Breast epithelium (tissue), 4 donors: ENCODE measurements at regions not wholly inside any gene's neighbourhood (a gene's known extent, or its start where the extent isn't known, plus 50 kb on each side); places are given as distances from the start of the nearest gene placed in this dataset.
"Not testable (repeated sequence)": the region's sequence is repeated elsewhere in the genome, so short reads cannot be mapped to it uniquely, and the experiment has no call there.

Experiments used
- DNase-seq, 2 donors: peaks; one replicate each; pipeline ENCODE4 v3.0.0-alpha.2; 2019; ENCODE audit warnings: low spot score in 2 of 2
- H3K27ac ChIP-seq, 2 donors: fragments of 200-600 bp; sonication (generic) in 1 of 2; one replicate each; pipeline ENCODE4 v1.5.1; 2016 to 2019; ENCODE audit warnings: mild to moderate bottlenecking in 1 of 2
- H3K27me3 ChIP-seq, 2 donors: fragments of 200-600 bp; sonication (generic) in 1 of 2; one replicate each; pipeline versions ENCODE4 v1.5.1 to v1.6.0; 2017 to 2019; ENCODE audit warnings: control low read depth in 1 of 2, mild to moderate bottlenecking in 1 of 2
- H3K36me3 ChIP-seq: fragments of 200-600 bp; one replicate; pipeline ENCODE4 v1.5.1; 2019
- H3K4me1 ChIP-seq, 2 donors: fragments of 200-600 bp; sonication (generic); one replicate each; pipeline ENCODE4 v1.5.1; 2016 to 2019; ENCODE audit warnings: control low read depth in 1 of 2
- H3K4me3 ChIP-seq, 3 donors: fragments of 200-600 bp; sonication (generic); 1 replicate in 2 of 3; 2 replicates in 1 of 3; pipeline ENCODE4 v1.5.1; 2016 to 2019; ENCODE audit warnings: mild to moderate bottlenecking in 3 of 3, moderate library complexity in 2 of 3
- H3K9me3 ChIP-seq, 2 donors: fragments of 200-600 bp; sonication (generic) in 1 of 2; one replicate each; pipeline ENCODE4 v1.5.1; 2016 to 2019; ENCODE audit warnings: control low read depth in 1 of 2
- CTCF ChIP-seq, 3 donors: fragments of 450-650 bp; IDR thresholded peaks; one replicate each; pipeline ENCODE4 v1.5.1; 2016 to 2017; ENCODE audit warnings: antibody characterized with exemption in 3 of 3, mild to moderate bottlenecking in 3 of 3, moderate library complexity in 3 of 3
- POLR2A ChIP-seq: fragments of 450-650 bp; IDR thresholded peaks from one replicate; pipeline ENCODE4 v1.6.1; 2016; ENCODE audit warnings: antibody characterized with exemption, mild to moderate bottlenecking, moderate library complexity
- POLR2AphosphoS5 ChIP-seq, 3 donors: sonication (generic); formaldehyde crosslinking; IDR thresholded peaks; one replicate each; pipeline ENCODE4 v1.6.1; 2017; ENCODE audit warnings: antibody characterized with exemption in 3 of 3
- intact Hi-C: fragments of 100-400 bp; cut with DNase I; formaldehyde crosslinking; loops from one replicate; pipeline ENCODE4 v1.15.1; 2023; ENCODE audit warnings: low total_unique reads

GRCh38 chr3:185995352-185995751, 57.5 kb upstream of the TRA2B start:
- Histone ChIP-seq H3K4me3 (no peak overlapping the region), H3K27ac (no peak overlapping the region), H3K27me3 (no peaks in the 10 kb centered on the region), H3K4me1 (no peaks in the 10 kb centered on the region), H3K9me3 (no peaks in the 10 kb centered on the region), H3K36me3 (no peaks in the 10 kb centered on the region)
- TF ChIP-seq POLR2AphosphoS5 (IDR thresholded peaks at IDR 0.05) = no peak
- TF ChIP-seq CTCF (IDR thresholded peaks at IDR 0.05) = no peak
- TF ChIP-seq POLR2A = no peak
- DNase-seq = no peak
- intact Hi-C loops = no loop called here

GRCh38 chr3:185992831-185993374, 55.1 kb upstream of the TRA2B start:
- Histone ChIP-seq H3K4me3 (peak overlapping the region in 1 of 3 donors; percentile 9), H3K27ac (peak overlapping the region; percentile 43 to 64), H3K27me3 (no peaks in the 10 kb centered on the region), H3K9me3 (no peaks in the 10 kb centered on the region), H3K36me3 (no peaks in the 10 kb centered on the region), H3K4me1 (no peaks in the 10 kb centered on the region)
- intact Hi-C loops = no loop called here
- peak in 1 of 2 donors; percentile 26 for DNase-seq
- TF ChIP-seq POLR2AphosphoS5 (IDR thresholded peaks at IDR 0.05) (peak in 1 of 3 donors; percentile 48), POLR2A (no peak)

- H3K9me3 ChIP-seq, H3K27ac ChIP-seq, intact Hi-C loops, H3K4me1 ChIP-seq, DNase-seq, H3K36me3 ChIP-seq, H3K4me3 ChIP-seq, H3K27me3 ChIP-seq: not testable (repeated sequence)
Measured at GRCh38 chr3:185990995-185991394, 53.2 kb upstream of the TRA2B start.

DNA sequence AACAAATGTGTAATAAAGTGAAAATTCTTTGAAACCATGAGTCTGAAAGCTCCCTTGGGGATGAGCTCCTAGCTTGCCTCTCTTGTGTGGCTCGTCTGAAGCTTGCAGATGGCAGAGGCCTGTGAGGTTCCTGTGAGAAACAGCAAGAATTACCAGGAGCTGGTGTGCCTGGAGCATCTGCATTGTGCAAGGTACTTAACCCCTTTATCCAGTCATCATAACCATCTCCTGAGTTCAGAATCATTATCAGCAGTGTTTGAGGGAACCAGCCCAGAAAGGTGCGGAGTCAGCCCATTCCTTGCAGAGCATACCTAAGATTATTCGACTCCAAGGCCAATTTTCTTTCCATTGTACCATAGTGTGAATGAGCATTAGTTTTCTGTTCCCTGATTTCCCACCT, 51.7 kb upstream of the TRA2B start:
- H3K36me3 ChIP-seq = no peaks in the 10 kb centered on the region
- no peak overlapping the region for H3K27ac ChIP-seq
- H3K9me3 ChIP-seq = no peaks in the 10 kb centered on the region
- intact Hi-C loops = loop anchor here (10.0 kb wide), 1 partner anchor 545 kb away; no protein-coding TSS in a partner anchor
- DNase-seq = no peak
- no peaks in the 10 kb centered on the region for H3K4me1 ChIP-seq
- TF ChIP-seq CTCF (IDR thresholded peaks at IDR 0.05) (no peak), POLR2AphosphoS5 (IDR thresholded peaks at IDR 0.05) (no peak), POLR2A (no peak)
- no peaks in the 10 kb centered on the region for H3K27me3 ChIP-seq
- no peak overlapping the region for H3K4me3 ChIP-seq

GRCh38 chr3:185988816-185989175, 51.0 kb upstream of the TRA2B start:
- Histone ChIP-seq H3K27ac (no peak overlapping the region), H3K9me3 (no peaks in the 10 kb centered on the region), H3K4me1 (no peaks in the 10 kb centered on the region), H3K4me3 (no peak overlapping the region), H3K27me3 (no peaks in the 10 kb centered on the region), H3K36me3 (no peaks in the 10 kb centered on the region)
- TF ChIP-seq POLR2A = no peak
- TF ChIP-seq CTCF (IDR thresholded peaks at IDR 0.05) = no peak
- no peak for TF ChIP-seq POLR2AphosphoS5 (IDR thresholded peaks at IDR 0.05)
- DNase-seq = no peak
- intact Hi-C loops = loop anchor here (10.0 kb wide), 1 partner anchor 546 kb away; no protein-coding TSS in a partner anchor

DNA sequence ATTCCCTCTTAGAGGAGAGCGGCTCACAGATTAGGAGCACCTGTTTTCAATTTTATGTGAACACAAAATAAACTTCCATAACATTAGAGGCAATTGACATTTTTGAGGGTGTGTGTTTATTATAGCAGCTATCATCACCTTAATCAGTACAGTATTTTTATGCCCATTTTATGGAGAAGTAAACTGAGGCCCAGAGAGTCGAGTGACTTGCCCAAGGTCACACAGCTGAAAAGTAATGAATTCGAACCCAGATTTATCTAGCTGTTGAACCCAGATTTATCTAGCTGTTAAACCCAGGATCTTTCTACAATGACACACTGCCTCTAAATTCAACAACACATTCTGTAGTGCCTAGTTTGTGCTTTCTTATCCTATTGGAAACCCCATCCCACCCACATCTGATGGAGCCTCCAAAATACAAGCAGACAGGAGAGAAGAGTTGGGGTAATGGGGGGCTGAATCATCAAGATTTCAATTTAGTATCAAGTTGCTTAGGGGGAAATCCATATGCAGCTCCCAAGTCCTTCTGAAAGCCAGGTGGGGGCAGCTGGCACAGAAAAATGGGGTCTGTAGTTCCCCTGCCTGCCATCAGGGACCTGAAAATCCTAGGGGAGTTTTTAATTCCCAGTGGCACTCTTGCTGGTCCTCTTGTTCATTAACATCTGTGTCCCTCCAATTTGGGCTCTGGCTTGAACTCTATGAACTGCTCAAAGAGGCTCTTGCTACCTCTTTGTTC, 50.4 kb upstream of the TRA2B start:
- no peak for TF ChIP-seq CTCF (IDR thresholded peaks at IDR 0.05)
- TF ChIP-seq POLR2AphosphoS5 (IDR thresholded peaks at IDR 0.05) = no peak
- no peak for TF ChIP-seq POLR2A
- Histone ChIP-seq H3K4me3 (no peak overlapping the region), H3K4me1 (peaks cover 0 to 3% of the 10 kb centered on the region in 2 donors), H3K9me3 (no peaks in the 10 kb centered on the region), H3K36me3 (no peaks in the 10 kb centered on the region), H3K27ac (no peak overlapping the region), H3K27me3 (no peaks in the 10 kb centered on the region)
- DNase-seq = no peak
- intact Hi-C loops = loop anchor here (10.0 kb wide), 1 partner anchor 547 kb away; no protein-coding TSS in a partner anchor
